ENCODE measurements at regions not wholly inside any gene's neighbourhood (a gene's known extent, or its start where the extent isn't known, plus 50 kb on each side); places are given as distances from the start of the nearest gene placed in this dataset.

GRCh38 chr13:44142941-44143665 lies 230.5 kb upstream of the SERP2 start (continued):
- TF ChIP-seq, protein P1, sequence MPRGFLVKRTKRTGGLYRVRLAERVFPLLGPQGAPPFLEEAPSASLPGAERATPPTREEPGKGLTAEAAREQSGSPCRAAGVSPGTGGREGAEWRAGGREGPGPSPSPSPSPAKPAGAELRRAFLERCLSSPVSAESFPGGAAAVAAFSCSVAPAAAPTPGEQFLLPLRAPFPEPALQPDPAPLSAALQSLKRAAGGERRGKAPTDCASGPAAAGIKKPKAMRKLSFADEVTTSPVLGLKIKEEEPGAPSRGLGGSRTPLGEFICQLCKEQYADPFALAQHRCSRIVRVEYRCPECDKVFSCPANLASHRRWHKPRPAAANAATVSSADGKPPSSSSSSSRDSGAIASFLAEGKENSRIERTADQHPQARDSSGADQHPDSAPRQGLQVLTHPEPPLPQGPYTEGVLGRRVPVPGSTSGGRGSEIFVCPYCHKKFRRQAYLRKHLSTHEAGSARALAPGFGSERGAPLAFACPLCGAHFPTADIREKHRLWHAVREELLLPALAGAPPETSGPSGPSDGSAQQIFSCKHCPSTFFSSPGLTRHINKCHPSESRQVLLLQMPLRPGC (tag by site-specific recombination; IDR thresholded peaks at IDR 0.05), result peak; percentile 82
- TF ChIP-seq ZNF394 (tag by site-specific recombination; IDR thresholded peaks at IDR 0.05; ENCODE audit: borderline replicate concordance) (peak; percentile 33; the same call in 1 of the 2 replicates), ZFP69B (tag by site-specific recombination; IDR thresholded peaks at IDR 0.05) (0 out of 2 replicates have a peak, but pooled peaks have one; percentile 16), ZSCAN16 (tag by site-specific recombination; IDR thresholded peaks at IDR 0.05) (no peak)

DNA sequence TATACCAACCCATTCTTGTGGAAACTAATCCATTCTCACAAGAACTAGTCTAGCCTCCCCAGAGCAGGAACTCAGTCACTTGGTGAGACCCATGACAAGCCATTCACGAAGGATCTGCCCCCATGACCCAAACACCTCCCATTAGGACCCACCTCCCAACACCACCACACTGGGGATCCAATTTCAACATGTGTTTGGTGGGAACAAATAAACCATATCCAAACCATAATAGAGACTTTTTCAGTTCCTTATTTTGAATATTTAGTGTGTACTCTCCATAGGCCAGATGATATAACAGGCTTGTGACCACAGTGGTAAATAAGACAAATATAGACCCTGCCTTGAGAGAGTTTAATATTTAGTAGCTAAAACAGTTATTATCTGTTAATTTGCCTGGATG lies 227.5 kb upstream of the SERP2 start:
- POLR2A ChIA-PET, result no interaction called here
- CTCF ChIA-PET, result no interaction called here
- Histone ChIP-seq H3K9me3 (ENCODE audit: control insufficient read depth, insufficient read depth, low read depth, low read length) (no peaks in the 10 kb centered on the region), H3K4me3 (ENCODE audit: low read depth, low read length) (no peak overlapping the region), H3K36me3 (ENCODE audit: control insufficient read depth in 2 of 2, insufficient read depth in 1 of 2, low read length in 2 of 2) (no peaks in the 10 kb centered on the region), H3K27ac (ENCODE audit: extremely low read depth, low read depth, low read length) (no peak overlapping the region), H3K4me1 (ENCODE audit: control insufficient read depth, insufficient read depth, low read length) (no peaks in the 10 kb centered on the region)
- TF ChIP-seq REPIN1 (tag by site-specific recombination; IDR thresholded peaks at IDR 0.05; ENCODE audit: low read depth), result no peak
- TF ChIP-seq ZNF558 (tag by site-specific recombination; IDR thresholded peaks at IDR 0.05), result no peak
- no peak for TF ChIP-seq ZNF416 (tag by site-specific recombination; IDR thresholded peaks at IDR 0.05)
- no peak for TF ChIP-seq ZFP3 (tag by site-specific recombination; IDR thresholded peaks at IDR 0.05; ENCODE audit: low read depth)
- TF ChIP-seq BCL11B (tag by site-specific recombination; IDR thresholded peaks at IDR 0.05; ENCODE audit: low read depth), result no peak
- no peak for TF ChIP-seq ZNF792 (tag by site-specific recombination; IDR thresholded peaks at IDR 0.05)
- TF ChIP-seq ZNF621 (tag by site-specific recombination; IDR thresholded peaks at IDR 0.05), result no peak
- TF ChIP-seq, protein P2, sequence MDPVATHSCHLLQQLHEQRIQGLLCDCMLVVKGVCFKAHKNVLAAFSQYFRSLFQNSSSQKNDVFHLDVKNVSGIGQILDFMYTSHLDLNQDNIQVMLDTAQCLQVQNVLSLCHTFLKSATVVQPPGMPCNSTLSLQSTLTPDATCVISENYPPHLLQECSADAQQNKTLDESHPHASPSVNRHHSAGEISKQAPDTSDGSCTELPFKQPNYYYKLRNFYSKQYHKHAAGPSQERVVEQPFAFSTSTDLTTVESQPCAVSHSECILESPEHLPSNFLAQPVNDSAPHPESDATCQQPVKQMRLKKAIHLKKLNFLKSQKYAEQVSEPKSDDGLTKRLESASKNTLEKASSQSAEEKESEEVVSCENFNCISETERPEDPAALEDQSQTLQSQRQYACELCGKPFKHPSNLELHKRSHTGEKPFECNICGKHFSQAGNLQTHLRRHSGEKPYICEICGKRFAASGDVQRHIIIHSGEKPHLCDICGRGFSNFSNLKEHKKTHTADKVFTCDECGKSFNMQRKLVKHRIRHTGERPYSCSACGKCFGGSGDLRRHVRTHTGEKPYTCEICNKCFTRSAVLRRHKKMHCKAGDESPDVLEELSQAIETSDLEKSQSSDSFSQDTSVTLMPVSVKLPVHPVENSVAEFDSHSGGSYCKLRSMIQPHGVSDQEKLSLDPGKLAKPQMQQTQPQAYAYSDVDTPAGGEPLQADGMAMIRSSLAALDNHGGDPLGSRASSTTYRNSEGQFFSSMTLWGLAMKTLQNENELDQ (tag by site-specific recombination; IDR thresholded peaks at IDR 0.05; ENCODE audit: low read depth), result no peak
- TF ChIP-seq ZNF549 (tag by site-specific recombination; IDR thresholded peaks at IDR 0.05), result no peak
- no peak for TF ChIP-seq ZBTB20 (tag by site-specific recombination; IDR thresholded peaks at IDR 0.05)
- no peak for TF ChIP-seq EGR2 (tag by site-specific recombination; IDR thresholded peaks at IDR 0.05; ENCODE audit: low read depth)
- TF ChIP-seq, protein P3, sequence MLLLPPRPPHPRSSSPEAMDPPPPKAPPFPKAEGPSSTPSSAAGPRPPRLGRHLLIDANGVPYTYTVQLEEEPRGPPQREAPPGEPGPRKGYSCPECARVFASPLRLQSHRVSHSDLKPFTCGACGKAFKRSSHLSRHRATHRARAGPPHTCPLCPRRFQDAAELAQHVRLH (tag by site-specific recombination; IDR thresholded peaks at IDR 0.05), result no peak
- no peak for TF ChIP-seq ZSCAN16 (tag by site-specific recombination; IDR thresholded peaks at IDR 0.05)
- TF ChIP-seq, protein P4, sequence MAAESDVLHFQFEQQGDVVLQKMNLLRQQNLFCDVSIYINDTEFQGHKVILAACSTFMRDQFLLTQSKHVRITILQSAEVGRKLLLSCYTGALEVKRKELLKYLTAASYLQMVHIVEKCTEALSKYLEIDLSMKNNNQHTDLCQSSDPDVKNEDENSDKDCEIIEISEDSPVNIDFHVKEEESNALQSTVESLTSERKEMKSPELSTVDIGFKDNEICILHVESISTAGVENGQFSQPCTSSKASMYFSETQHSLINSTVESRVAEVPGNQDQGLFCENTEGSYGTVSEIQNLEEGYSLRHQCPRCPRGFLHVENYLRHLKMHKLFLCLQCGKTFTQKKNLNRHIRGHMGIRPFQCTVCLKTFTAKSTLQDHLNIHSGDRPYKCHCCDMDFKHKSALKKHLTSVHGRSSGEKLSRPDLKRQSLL (tag by site-specific recombination; IDR thresholded peaks at IDR 0.05), result no peak
- no peak for TF ChIP-seq ZNF837 (tag by site-specific recombination; IDR thresholded peaks at IDR 0.05)
- no peak for TF ChIP-seq ZNF449 (tag by site-specific recombination; IDR thresholded peaks at IDR 0.05)
- TF ChIP-seq ZNF777 (tag by site-specific recombination; IDR thresholded peaks at IDR 0.05; ENCODE audit: borderline replicate concordance), result no peak
